ENCODE measurements at regions not wholly inside any gene's neighbourhood (a gene's known extent, or its start where the extent isn't known, plus 50 kb on each side); places are given as distances from the start of the nearest gene placed in this dataset.
"Not testable (repeated sequence)": the region's sequence is repeated elsewhere in the genome, so short reads cannot be mapped to it uniquely, and the experiment has no call there.

DNA sequence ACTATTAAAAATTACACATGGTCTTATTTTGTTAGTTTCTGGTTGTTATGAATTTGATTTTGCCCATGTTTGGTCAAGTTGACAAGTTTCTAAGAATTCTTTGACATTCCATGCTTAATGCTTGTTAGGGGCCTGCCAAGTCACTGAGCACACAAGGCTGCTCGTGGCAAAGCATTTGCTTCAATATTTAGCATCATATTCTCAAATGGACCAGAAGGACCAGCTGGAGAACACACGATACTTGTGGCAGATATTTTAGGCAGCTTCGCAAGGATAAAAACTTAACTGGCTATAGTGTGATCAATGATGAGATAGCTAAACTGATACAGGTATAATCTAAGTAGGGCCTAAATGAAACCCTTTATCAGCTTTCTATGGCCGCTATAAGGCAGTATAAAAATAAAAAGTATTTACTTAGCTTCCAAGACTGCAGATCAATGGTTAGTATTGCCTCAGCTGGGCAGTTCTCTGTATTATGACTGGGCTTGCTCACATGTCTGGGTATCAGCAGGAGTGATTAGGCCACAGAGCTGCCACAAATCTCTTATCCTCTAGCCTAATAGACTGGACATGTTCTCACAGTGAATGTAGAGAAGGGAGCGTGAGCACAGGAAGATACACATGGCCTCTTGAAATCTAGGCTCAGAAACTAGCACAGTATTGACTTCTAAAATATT lies 155.9 kb upstream of the SPRY2 start:
- H3K27ac ChIP-seq: no peak overlapping the region
- TF ChIP-seq, protein P1, sequence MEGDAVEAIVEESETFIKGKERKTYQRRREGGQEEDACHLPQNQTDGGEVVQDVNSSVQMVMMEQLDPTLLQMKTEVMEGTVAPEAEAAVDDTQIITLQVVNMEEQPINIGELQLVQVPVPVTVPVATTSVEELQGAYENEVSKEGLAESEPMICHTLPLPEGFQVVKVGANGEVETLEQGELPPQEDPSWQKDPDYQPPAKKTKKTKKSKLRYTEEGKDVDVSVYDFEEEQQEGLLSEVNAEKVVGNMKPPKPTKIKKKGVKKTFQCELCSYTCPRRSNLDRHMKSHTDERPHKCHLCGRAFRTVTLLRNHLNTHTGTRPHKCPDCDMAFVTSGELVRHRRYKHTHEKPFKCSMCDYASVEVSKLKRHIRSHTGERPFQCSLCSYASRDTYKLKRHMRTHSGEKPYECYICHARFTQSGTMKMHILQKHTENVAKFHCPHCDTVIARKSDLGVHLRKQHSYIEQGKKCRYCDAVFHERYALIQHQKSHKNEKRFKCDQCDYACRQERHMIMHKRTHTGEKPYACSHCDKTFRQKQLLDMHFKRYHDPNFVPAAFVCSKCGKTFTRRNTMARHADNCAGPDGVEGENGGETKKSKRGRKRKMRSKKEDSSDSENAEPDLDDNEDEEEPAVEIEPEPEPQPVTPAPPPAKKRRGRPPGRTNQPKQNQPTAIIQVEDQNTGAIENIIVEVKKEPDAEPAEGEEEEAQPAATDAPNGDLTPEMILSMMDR (IDR thresholded peaks at IDR 0.05): no peak
- H3K9me3 ChIP-seq: no peaks in the 10 kb centered on the region
- intact Hi-C loops (cut with DNase I): no loop called here
- no peak overlapping the region for H3K4me3 ChIP-seq
- ATAC-seq: no peak
- WGBS, 3 donors: 62 to 76% (median 63%) methylated on average over 5 of the region's 5 CpGs
- DNase-seq: no peak
- no peaks in the 10 kb centered on the region for H3K4me1 ChIP-seq
- no peaks in the 10 kb centered on the region for H3K27me3 ChIP-seq (ENCODE audit: insufficient read depth in 3 of 3, low read length in 2 of 3)
- H3K36me3 ChIP-seq (ENCODE audit: insufficient read depth in 1 of 2, low read depth in 1 of 2): no peaks in the 10 kb centered on the region

- H3K4me3 ChIP-seq; H3K27ac ChIP-seq; DNase-seq; H3K9me3 ChIP-seq; ATAC-seq; H3K36me3 ChIP-seq (ENCODE audit: insufficient read depth in 1 of 2, low read depth in 1 of 2); H3K27me3 ChIP-seq (ENCODE audit: insufficient read depth in 3 of 3, low read length in 2 of 3); H3K4me1 ChIP-seq; intact Hi-C loops (cut with DNase I): not testable (repeated sequence)
- 92 to 95% (median 93%) methylated on average over 31 to 36 of the region's 36 CpGs for whole genome bisulfite sequencing, 3 donors
These were observed 149.6 kb upstream of the SPRY2 start for GRCh38 chr13:80490491-80490943.

DNA sequence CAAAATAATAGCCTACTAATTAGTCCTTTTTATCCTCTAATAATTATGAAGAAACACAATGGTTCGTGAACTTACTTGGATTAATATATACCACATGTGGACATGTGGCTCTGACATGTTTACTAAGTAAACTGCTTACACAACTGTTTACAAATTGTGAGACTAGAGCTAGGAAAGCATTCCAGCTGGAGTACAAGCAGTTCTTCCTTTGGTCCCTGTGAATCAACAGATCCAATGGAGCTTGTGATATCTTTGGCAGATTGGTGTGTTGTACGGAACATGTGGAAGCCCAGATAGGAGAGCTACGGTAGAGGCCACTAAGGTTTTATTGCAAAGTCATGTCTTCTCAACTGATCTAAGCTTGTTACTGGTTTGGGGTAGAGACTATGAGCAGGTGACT lies 145.5 kb upstream of the SPRY2 start:
- no peak for ATAC-seq
- intact Hi-C loops (cut with DNase I): no loop called here
- TF ChIP-seq, protein P1 (IDR thresholded peaks at IDR 0.05): no peak
- WGBS, 3 donors: 70 to 91% (median 81%) methylated on average over 3 of the region's 3 CpGs
- no peaks in the 10 kb centered on the region for H3K27me3 ChIP-seq (ENCODE audit: insufficient read depth in 3 of 3, low read length in 2 of 3)
- no peak overlapping the region for H3K27ac ChIP-seq
- no peak overlapping the region for H3K4me3 ChIP-seq
- H3K4me1 ChIP-seq: no peaks in the 10 kb centered on the region
- no peaks in the 10 kb centered on the region for H3K36me3 ChIP-seq (ENCODE audit: insufficient read depth in 1 of 2, low read depth in 1 of 2)
- no peak for DNase-seq
- H3K9me3 ChIP-seq: no peaks in the 10 kb centered on the region

DNA sequence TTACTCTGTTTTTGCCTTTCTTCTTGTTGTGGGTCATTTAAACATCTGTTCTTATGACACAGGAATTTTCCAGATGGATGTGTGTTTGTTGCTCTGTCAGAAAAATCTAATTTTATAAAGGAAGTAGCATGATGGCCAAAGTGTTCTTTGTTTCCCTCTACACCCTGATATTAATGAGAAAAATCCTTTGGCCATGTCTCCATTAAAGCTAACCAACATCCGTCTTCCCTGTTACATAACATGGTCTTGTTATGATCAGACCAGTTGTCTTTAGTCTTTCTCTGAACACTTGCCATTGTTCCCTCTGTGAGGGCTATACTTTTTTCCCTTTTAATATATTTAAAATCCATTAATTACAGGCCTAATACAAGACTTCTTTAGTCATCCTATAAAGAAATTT lies 142.2 kb upstream of the SPRY2 start:
- Histone ChIP-seq H3K27me3 (ENCODE audit: insufficient read depth in 3 of 3, low read length in 2 of 3) (no peaks in the 10 kb centered on the region), H3K4me1 (no peaks in the 10 kb centered on the region), H3K36me3 (ENCODE audit: insufficient read depth in 1 of 2, low read depth in 1 of 2) (no peaks in the 10 kb centered on the region), H3K27ac (no peak overlapping the region), H3K9me3 (no peaks in the 10 kb centered on the region), H3K4me3 (no peak overlapping the region)
- 0 to 68% (median 1%) methylated on average over 1 of the region's 1 CpG for WGBS, 3 donors
- intact Hi-C loops (cut with DNase I): no loop called here
- ATAC-seq (no peak), DNase-seq (no peak)
- TF ChIP-seq, protein P1 (IDR thresholded peaks at IDR 0.05): no peak

DNA sequence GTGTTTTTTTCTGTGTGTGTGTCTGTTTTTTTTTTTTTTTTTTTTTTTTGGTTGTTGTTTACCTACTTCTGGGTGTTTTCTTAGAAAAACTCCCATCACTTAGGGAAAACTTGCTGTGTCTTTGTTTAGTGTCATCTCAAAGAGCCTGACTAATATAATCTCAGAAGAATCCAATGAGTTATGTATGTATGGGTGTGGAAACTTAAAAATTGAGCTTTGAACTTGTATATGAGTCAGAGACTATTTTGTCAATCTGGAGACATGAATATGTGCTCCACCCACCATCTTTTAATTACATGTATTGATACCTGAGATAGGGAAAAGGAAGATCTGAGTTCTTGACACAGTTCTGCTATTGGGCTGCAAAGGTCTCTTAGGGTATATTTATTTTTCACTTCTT lies 140.7 kb upstream of the SPRY2 start:
- TF ChIP-seq, protein P1 (IDR thresholded peaks at IDR 0.05): no peak
- intact Hi-C loops (cut with DNase I): no loop called here
- DNase-seq: no peak
- no peaks in the 10 kb centered on the region for H3K4me1 ChIP-seq
- no peak for ATAC-seq
- no peak overlapping the region for H3K4me3 ChIP-seq
- H3K27me3 ChIP-seq (ENCODE audit: insufficient read depth in 3 of 3, low read length in 2 of 3): no peaks in the 10 kb centered on the region
- no peaks in the 10 kb centered on the region for H3K36me3 ChIP-seq (ENCODE audit: insufficient read depth in 1 of 2, low read depth in 1 of 2)
- no peaks in the 10 kb centered on the region for H3K9me3 ChIP-seq
- no peak overlapping the region for H3K27ac ChIP-seq
